EH (cell line): ENCODE measurements at regions not wholly inside any gene's neighbourhood (a gene's known extent, or its start where the extent isn't known, plus 50 kb on each side); places are given as distances from the start of the nearest gene placed in this dataset.
A peak's percentile ranks its signal among the peaks of the same experiment; 100 is the strongest.
"Not testable (repeated sequence)": the region's sequence is repeated elsewhere in the genome, so short reads cannot be mapped to it uniquely, and the experiment has no call there.

Source experiments
- DNase-seq: peaks from one replicate; pipeline ENCODE4 v3.0.0-alpha.2; 2015; ENCODE audit warnings: low read depth

- no peak for DNase-seq
Observed at GRCh38 chr21:28181730-28182129, 810.9 kb downstream of the LTN1 start.

GRCh38 chr21:28179136-28179535, 813.5 kb downstream of the LTN1 start:
- no peak for DNase-seq

- peak; percentile 63 for DNase-seq
Observed at GRCh38 chr21:28177124-28177523, 815.6 kb downstream of the LTN1 start.

GRCh38 chr21:28174701-28175100, 818.0 kb downstream of the LTN1 start:
- no peak for DNase-seq

GRCh38 chr21:28174006-28174405, 818.7 kb downstream of the LTN1 start:
- DNase-seq = no peak

- DNase-seq = no peak
Observed at GRCh38 chr21:28172376-28172775, 820.3 kb downstream of the LTN1 start.

- no peak for DNase-seq
Observed at GRCh38 chr21:28167366-28167765, 825.3 kb downstream of the LTN1 start.

GRCh38 chr21:28164519-28164918, 828.2 kb downstream of the LTN1 start:
- DNase-seq = not testable (repeated sequence)

GRCh38 chr21:28162052-28162451, 830.6 kb downstream of the LTN1 start:
- DNase-seq = not testable (repeated sequence)

GRCh38 chr21:28160378-28160777, 832.3 kb downstream of the LTN1 start:
- DNase-seq = no peak

GRCh38 chr21:28159396-28159795, 833.3 kb downstream of the LTN1 start:
- no peak for DNase-seq

GRCh38 chr21:28156590-28156989, 836.1 kb downstream of the LTN1 start:
- no peak for DNase-seq

GRCh38 chr21:28154121-28154520, 838.6 kb downstream of the LTN1 start:
- peak; percentile 82 for DNase-seq

GRCh38 chr21:28152732-28153131, 839.9 kb downstream of the LTN1 start:
- no peak for DNase-seq

GRCh38 chr21:28151758-28152157, 840.9 kb downstream of the LTN1 start:
- DNase-seq = no peak

GRCh38 chr21:28150778-28151177, 841.9 kb downstream of the LTN1 start:
- DNase-seq = peak; percentile 29

- peak; percentile 58 for DNase-seq
Observed at GRCh38 chr21:28148400-28149064, 844.1 kb downstream of the LTN1 start.

- no peak for DNase-seq
Observed at GRCh38 chr21:28144653-28145052, 848.0 kb downstream of the LTN1 start.

GRCh38 chr21:28144089-28144488, 848.6 kb downstream of the LTN1 start:
- no peak for DNase-seq

GRCh38 chr21:28142697-28143096, 850.0 kb downstream of the LTN1 start:
- peak; percentile 87 for DNase-seq

GRCh38 chr21:28138272-28138671, 854.4 kb downstream of the LTN1 start:
- DNase-seq = peak; percentile 92

- DNase-seq = peak; percentile 86
Observed at GRCh38 chr21:28136656-28137255, 855.9 kb downstream of the LTN1 start.

GRCh38 chr21:28135646-28136045, 857.0 kb downstream of the LTN1 start:
- no peak for DNase-seq

- DNase-seq = peak; percentile 43
Observed at GRCh38 chr21:28133116-28133515, 859.6 kb downstream of the LTN1 start.
